GM11168 (cell line): ENCODE measurements at regions not wholly inside any gene's neighbourhood (a gene's known extent, or its start where the extent isn't known, plus 50 kb on each side); places are given as distances from the start of the nearest gene placed in this dataset.
"Not testable (repeated sequence)": the region's sequence is repeated elsewhere in the genome, so short reads cannot be mapped to it uniquely, and the experiment has no call there.

Experiments
- in situ Hi-C: fragments of 300-500 bp; cut with MboI; formaldehyde crosslinking; loops from one replicate; pipeline ENCODE4 v1.12.0; 2022; ENCODE audit warnings: low sequenced_read_pairs; ENCODE audit not compliant: unreplicated experiment

DNA sequence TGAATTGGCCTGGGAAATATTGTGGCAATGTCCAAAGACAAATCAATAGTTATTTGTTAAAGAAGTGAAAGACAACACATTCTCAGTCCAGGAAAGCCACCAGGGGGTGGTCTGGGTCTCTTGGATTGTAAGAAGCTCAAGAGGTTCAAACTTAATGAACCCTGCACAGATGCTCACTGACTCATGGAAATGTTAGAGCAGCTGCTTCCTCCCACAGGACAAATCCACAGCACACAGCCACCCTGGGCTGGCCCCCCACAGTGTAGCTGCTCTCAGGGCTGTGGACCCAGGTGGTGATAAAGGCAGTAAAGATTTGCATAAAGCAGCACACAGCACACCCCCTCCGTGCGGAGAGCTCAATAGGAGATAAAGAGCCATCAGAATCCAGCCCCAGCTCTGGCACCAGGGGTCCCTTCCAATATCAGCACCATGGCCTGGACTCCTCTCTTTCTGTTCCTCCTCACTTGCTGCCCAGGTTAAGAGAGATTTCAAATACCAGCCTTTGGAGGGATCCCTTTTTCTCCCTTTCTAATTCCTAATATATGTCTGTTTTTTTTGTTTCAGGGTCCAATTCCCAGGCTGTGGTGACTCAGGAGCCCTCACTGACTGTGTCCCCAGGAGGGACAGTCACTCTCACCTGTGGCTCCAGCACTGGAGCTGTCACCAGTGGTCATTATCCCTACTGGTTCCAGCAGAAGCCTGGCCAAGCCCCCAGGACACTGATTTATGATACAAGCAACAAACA, 124.8 kb downstream of the VPREB1 start:
- in situ Hi-C loops, result not testable (repeated sequence)

DNA sequence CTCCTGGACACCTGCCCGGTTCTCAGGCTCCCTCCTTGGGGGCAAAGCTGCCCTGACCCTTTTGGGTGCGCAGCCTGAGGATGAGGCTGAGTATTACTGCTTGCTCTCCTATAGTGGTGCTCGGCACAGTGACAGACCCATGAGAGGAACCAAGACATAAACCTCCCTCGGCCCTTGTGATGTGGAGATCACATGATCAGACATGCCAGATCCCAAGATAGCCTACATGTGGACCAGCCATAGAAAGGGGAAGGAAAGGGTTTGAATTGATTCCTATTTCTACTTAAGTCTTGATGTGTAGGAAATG, 125.3 kb downstream of the VPREB1 start:
- in situ Hi-C loops, result no loop called here

DNA sequence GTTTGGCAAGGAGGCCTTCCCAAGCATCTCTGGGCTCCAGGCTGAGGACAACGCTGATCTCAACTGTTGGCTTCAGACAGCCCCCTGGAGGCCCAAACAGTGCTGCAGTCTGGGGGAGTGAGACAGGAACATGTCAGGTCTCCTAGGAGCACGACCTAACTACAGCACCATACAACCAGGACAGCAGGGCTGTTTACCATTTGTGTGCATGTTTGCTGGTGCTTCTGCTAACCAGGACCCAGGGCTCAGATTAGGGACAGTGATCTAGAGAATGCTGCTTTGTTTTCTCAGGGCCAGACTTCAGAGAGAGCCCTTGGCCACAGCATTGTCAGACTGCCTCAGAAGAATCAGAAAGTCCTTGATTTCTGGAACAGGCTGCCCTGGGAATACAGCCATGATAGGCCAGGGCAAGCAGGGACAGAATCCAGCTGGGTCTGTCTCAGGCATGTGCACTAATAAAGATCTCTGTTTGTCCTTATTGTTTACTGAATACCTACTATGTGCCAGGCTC, 126.5 kb downstream of the VPREB1 start:
- in situ Hi-C loops, result no loop called here

DNA sequence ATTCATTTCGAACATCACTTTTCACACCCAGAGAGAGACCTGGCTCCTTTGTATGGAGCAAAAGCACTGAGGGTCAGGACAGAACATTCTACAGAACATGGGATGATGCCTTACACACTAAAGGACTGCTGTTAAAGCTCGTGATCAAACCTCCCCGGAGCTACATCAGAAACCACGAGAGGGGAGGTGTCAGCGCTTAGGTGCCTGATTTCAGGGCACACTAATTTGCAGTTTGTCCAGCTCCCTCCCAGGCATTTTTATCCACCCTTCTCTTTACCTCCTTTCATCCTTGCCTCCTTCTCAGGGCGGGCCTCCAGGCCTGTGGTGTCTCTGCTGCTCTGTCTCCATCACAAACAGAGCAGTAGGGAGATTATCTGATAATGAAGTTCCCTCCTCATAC, 127.5 kb downstream of the VPREB1 start:
- in situ Hi-C loops, result no loop called here

DNA sequence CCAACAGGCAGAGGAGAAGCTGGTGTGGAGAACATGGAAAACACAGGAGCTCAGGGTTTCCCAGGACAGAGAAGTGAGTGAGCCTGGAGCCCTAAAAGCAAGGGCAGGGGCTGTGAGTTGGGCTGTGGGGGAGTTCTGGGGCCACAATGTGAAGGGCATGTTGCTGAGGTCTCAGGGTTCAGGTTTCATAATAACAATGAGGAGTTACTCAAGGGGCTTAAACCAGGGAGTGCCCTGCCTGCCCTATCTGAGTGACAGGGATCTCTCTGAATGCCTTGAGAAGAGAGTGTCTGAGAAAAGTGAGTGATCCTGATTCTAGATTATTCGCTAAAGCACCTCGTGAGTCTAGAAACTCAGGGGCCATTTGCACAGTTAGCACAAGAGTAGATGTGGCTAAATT, 129.6 kb downstream of the VPREB1 start:
- in situ Hi-C loops, result no loop called here

DNA sequence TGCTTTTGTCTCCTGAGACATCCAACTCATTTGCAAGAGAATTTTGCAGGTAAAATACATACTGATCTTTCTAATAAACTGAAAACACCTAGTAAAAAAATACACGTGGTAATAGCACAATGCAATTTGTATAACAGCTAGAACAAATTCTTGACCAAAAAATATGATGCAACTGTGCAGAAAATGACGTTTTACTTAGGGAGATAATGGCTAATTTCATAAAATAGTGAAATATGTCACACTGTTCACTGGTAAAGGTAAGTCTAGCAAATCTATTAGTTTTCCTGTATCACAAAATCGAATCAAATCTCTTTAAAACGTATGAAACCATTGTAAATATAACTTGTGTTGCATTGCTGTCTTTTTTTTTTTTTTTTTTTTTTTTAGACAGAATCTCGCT, 130.0 kb downstream of the VPREB1 start:
- in situ Hi-C loops, result no loop called here

DNA sequence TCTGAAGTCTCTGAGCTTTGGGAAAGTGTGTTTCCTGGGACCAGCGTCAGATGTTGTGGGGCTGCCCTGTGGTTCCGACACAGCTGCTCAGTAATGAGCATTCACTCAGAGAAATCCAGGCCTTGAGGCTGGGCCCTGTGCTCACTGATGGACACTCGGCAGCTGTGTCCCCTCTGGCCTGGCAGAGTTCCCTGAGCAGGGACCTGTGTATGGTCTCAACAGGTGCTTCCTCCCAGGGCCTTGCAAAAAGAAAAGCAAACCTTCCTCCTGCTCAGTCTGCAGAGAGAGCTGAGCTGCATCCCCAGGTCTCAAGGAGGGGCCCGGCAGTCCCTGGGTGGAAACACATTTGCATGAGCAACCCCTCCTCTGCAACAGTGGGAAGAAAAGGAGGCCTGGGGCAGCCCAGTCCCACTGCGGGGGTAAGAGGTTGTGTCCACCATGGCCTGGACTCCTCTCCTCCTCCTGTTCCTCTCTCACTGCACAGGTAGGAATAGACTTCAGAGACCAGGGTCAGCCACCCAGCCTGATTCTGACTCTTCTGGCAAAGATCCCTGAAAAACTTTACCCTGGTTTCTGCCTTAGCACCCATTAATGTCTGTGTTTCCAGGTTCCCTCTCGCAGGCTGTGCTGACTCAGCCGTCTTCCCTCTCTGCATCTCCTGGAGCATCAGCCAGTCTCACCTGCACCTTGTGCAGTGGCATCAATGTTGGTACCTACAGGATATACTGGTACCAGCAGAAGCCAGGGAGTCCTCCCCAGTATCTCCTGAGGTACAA, 131.2 kb downstream of the VPREB1 start:
- in situ Hi-C loops, result no loop called here

DNA sequence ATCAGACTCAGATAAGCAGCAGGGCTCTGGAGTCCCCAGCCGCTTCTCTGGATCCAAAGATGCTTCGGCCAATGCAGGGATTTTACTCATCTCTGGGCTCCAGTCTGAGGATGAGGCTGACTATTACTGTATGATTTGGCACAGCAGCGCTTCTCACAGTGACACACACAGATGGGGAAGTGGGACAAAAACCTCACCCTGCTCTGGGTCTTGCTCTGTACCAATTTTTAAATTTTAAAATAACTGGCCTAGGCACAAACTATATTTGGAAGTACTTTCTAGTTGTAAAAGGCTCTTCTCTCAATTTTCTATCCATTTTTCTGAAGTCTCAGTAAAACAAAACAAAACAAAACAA, 131.7 kb downstream of the VPREB1 start:
- in situ Hi-C loops, result no loop called here

DNA sequence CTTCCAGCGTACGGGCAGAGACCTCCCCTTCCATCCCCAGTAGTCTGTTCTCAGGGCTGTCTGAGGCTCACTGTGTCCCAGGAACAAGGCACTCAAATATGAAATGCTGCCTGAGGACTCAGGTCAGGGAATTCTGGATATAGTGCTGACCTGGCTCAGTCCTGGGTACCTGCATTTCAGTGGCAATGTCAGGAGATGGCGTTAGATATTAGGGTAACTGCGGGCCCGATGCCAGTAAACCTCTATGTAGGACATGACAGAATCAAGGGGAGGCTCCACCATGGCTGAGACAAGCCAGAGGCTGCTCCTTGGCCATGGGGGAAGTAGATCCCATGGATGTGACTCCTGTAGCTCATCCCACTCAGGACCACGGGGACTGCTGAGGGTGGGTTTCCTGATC, 131.7 kb downstream of the ZNF280B start:
- in situ Hi-C loops, result not testable (repeated sequence)

DNA sequence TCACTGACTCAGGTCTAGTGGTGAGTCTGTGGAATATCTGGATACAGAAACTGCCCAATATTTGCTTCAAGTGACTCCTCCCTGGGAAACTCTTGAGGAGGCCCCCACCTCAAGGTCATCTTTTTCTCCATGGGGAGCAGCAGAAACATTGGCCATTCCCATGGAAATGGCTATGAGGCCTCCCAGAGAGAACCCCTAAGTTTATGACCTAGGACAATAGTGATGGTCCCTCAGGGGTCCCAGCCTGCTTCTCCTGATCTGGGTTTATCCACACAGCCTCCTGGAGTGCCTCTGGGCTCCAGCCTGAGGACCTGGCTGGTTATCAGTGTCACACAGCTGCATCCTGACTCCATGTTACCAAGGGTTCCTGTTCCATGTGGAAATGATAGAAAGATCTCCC, 131.2 kb downstream of the ZNF280B start:
- in situ Hi-C loops, result no loop called here

DNA sequence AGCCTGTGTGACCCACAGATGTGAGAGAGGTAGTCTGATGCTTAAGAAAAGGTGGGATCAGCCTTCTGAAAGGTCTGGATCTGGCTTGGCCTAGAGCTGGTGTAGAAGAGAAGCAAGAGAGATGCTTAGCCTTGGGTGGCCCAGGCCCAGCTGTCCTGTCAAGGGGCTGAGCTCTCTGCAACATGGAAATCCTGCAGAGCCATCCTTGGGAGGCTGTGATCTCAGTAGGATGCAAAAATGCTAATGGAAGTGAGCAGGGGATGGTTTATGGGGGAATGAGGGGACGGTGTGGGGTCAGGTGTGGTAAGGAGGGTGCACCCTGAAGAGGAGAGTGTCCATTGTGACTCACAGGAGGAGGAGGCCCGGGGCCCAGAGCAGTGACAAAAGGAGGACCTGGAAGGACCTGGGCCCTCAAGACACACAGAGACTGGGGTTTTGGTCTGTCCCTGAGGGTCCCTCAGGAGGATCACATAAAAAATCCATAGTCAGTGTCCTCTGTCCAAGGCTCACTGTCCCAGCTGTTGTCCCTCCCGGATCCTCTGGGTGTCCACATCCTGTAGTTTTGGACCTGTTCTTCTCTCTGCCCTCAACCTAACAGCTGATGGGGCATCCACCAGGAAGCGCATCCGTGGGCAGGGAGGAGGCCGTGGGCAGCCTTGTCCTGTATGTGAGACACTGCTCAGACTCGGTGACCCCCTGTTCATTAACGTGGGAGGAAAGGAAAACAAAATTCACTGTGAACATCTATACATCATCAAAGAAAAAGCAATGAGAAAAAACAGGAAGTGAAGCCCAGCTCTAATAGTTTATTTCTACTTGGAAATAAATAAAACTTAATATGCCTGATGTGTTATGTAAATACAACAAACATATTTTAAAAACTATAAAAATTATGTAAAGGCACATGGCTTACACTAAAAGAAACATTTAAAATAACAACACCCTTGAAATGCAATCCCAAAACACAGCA, 129.8 kb downstream of the ZNF280B start:
- in situ Hi-C loops, result no loop called here

DNA sequence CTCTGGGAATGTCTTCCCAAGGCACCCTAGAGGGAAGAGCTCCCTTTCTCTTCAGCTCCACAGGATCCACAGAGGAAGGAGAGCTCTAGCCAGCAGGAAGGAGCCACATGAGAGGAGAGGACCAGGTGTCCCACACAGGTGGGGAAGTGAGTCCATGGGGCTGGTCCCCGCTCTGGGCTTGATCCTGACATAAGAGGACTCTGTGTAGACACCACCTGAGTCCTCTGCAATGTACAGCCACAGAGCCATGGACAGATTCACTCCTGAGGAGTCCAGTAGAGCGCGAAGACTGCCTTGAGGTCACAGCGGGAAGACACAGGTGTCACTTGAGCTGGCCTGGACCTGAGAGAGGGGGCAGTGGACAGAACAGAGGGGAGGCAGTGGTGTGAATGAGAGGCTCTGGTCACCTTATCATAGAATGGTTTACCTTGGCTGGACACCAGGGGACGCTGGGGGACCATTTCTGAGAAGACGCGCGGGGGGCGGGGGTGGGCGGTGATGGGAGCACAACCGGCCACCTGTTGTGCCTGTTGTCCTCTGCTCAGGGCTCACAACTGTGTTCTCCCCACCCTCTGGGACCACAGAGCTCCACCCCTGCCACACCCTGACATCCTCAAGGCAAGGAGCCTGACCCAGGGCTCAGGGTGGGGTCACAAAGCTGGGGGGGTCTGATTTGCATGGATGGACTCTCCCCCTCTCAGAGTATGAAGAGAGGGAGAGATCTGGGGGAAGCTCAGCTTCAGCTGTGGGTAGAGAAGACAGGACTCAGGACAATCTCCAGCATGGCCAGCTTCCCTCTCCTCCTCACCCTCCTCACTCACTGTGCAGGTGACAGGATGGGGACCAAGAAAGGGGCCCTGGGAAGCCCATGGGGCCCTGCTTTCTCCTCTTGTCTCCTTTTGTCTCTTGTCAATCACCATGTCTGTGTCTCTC, 128.2 kb downstream of the ZNF280B start:
- in situ Hi-C loops, result no loop called here

DNA sequence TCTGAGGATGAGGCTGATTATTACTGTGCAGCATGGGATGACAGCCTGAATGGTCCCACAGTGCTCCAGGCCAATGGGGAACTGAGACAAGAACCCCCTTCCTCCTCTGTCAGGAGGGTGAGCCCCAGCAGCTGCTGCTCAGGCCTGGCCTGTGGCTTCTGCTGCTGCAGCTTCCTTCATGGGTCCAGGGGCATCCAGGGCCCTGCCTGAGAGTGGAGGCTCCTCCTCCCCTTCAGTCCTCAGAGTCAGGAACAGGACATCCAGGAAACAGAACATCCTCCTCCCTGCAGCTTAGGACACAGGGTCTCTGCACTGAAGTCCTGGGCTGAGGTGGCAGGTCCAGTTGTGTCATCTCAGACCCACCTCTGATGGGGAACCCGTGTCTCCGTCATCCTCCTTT, 127.2 kb downstream of the ZNF280B start:
- in situ Hi-C loops, result not testable (repeated sequence)

DNA sequence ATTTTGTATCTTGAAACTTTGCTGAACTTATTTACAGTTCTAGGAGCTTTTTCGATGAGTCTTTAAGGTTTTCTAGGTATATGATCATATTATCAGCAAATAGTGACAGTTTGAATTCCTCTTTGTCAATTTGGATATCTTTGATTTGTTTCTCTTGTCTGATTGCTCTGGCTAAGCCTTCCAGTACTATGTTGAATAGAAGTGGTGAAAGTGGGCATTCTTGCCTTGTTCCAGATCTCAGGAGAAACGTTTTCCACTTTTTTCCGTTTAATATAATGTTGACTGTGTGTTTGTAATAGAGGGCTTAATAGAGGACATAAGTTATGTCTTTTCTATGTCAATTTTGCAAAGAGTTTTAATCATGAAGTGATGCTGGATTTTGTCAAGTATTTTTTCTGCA, 124.3 kb downstream of the ZNF280B start:
- in situ Hi-C loops, result no loop called here

DNA sequence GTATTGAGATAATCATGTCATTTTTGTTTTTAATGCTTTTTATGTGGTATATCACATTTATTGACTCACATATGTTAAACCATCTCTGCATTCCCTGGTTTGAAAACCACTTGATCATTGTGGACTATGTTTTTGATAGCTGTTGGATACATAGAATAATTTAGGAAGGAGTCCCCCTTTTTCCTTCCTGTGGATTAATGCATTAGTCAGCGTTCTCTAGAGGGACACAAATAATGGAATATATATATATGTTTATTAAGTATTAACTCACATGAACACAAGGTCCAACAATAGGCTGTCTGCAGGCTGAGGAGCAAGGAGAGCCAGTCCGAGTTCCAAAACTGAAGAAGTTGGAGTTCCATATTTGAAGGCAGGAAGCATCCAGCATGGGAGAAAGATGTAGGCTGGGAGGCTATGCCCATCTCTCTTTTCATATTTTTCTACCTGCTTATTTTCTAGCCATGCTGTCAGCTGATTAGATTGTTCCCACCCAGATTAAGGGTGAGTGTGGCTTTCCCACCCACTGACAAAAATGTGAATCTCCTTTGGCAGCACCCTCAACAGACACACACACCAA, 123.8 kb downstream of the ZNF280B start:
- in situ Hi-C loops, result no loop called here

DNA sequence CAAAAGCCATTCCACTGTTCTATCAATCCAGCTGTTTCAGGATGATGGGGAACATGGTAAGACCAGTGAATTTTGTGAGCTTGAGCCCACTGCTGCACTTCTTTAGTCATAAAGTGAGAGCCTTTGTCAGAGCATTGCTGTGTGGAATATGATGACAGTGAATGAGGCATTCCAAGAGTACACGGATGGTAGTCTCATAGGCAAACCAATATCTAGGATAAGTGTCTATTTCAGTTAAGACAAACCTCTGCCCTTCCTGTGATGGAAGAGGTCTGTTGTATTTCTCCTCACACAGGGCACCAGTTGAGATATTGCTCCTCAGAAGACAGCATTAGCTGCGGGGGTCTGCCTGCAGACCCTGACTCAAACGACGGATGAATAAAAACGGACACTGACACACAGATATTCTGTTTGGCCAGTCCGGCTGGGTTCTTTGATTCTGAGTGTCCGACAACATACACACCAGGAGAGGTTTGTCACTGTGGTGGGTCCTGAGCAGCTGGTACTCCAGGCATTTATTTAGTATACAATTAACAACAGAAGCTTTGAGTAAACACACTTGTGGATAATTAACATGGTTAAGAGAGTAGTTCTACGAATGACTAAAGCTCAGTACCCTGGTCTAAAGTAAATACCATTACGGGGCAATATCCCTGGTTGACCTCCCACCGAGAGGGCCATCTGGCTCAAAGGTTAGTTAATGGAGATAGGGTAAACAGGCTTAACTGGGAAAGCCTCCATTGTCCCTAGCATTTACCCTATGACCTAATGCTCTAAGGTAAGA, 121.7 kb downstream of the ZNF280B start:
- in situ Hi-C loops, result no loop called here

DNA sequence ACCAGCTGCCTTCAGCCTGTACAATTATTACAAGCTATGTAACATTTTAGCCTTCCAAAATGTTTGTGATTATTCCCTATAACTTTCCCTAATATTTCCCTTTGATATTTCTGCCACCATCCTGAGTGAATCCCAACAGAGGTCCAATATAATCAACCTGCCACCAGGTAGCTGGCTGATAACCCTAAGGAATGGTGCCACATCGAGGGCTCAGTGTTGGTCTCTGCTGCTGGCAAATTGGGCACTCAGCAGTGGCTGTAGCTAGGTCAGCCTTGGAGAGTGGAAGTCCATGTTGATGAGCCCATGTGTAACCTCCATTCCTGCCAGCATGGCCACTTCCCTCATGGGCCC, 121.2 kb downstream of the ZNF280B start:
- in situ Hi-C loops, result no loop called here

DNA sequence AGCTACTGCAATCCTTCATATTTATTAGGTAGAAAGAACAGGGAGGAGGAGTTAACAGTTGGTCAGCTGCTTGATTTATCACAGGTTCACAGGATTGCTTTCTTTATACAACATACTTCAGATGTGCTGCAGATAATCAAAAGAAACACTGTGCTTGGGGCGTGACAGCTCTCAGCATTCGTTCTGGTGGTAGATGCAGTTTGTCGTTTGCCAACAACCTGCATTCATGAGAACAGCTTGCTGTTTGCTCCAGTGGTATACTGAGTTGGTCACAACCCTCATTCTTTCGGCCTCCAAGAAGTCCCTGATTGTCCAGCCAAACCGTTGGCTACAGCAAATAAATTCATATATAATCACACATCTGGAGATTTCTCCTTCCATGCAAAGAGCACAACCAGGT, 120.5 kb downstream of the ZNF280B start:
- in situ Hi-C loops, result no loop called here

DNA sequence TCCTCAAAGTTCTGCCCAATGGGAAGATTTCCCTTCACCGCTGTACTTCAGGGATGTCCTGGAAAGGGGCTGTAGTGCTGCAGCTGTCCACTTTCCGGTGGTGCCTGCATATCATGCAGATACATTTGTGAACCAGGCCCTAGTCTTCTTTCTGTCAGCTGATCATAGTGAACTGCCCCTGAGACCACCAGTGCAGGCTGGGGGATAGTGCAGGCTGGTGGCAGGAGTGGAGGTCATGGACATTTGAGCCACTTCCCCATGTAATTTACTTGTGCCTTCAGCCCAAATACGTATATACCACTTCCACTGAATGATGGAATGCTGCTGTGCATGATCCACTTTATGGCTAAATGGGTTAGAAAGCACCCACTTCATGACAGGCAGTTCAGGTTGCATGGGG, 120.0 kb downstream of the ZNF280B start:
- in situ Hi-C loops, result no loop called here
